K562 (cell line): ENCODE measurements at regions not wholly inside any gene's neighbourhood (a gene's known extent, or its start where the extent isn't known, plus 50 kb on each side); places are given as distances from the start of the nearest gene placed in this dataset.

Experiments used
- CEBPB ChIP-seq: fragments of 450-650 bp; IDR thresholded peaks from 2 replicates; pipeline ENCODE4 v1.6.1; 2016; ENCODE audit warnings: missing genetic modification characterization, missing compliant biosample characterization
- CREB1 ChIP-seq, 2 experiments: sonication (generic) in 1 of 2; formaldehyde crosslinking in 1 of 2; IDR thresholded peaks; 2 replicates each; pipeline versions ENCODE4 v1.6.1 to v1.8.0; 2012 to 2022; ENCODE audit warnings: inconsistent platforms in 1 of 2, mild to moderate bottlenecking in 1 of 2, missing genetic modification reagents in 1 of 2, moderate library complexity in 1 of 2
- HDAC2 ChIP-seq: fragments of 450-650 bp; IDR thresholded peaks from 2 replicates; pipeline ENCODE4 v1.6.1; 2016; ENCODE audit warnings: mild to moderate bottlenecking
- NCOR1 ChIP-seq: fragments of 450-650 bp; IDR thresholded peaks from 2 replicates; pipeline ENCODE4 v1.6.1; 2016; ENCODE audit warnings: mild to moderate bottlenecking, moderate library complexity
- NFATC3 ChIP-seq: fragments of 450-650 bp; IDR thresholded peaks from 2 replicates; pipeline ENCODE4 v1.6.1; 2017; ENCODE audit warnings: mild to moderate bottlenecking
- NFRKB ChIP-seq: fragments of 450-650 bp; IDR thresholded peaks from 2 replicates; pipeline ENCODE4 v1.6.1; 2016; ENCODE audit warnings: low read depth
- TAF1 ChIP-seq: IDR thresholded peaks from 2 replicates; pipeline ENCODE4 v1.6.1; 2011; ENCODE audit warnings: mild to moderate bottlenecking, low read length, moderate library complexity; ENCODE audit not compliant: insufficient read depth, control insufficient read depth, severe bottlenecking; ENCODE audit errors: extremely low read depth
- XRCC3 ChIP-seq: fragments of 450-650 bp; IDR thresholded peaks from 2 replicates; pipeline ENCODE4 v1.6.1; 2017; ENCODE audit warnings: mild to moderate bottlenecking, moderate library complexity
- ZKSCAN8 ChIP-seq: fragments of 200-800 bp; sonication (Bioruptor generic); IDR thresholded peaks from 2 replicates; pipeline ENCODE4 v1.6.1; 2016; ENCODE audit warnings: missing genetic modification characterization, missing compliant biosample characterization
- ZNF146 ChIP-seq: IDR thresholded peaks from one replicate; pipeline ENCODE4 v1.6.1; 2018; ENCODE audit warnings: missing compliant biosample characterization; ENCODE audit not compliant: unreplicated experiment
- TF ChIP-seq, protein P1 (sequence below): sonication (generic); formaldehyde crosslinking; IDR thresholded peaks from 2 replicates; pipeline ENCODE4 v1.9.0; 2022; ENCODE audit warnings: mild to moderate bottlenecking, missing genetic modification reagents
- TF ChIP-seq, protein P2 (sequence below): fragments of 450-650 bp; IDR thresholded peaks from 2 replicates; pipeline ENCODE4 v1.6.1; 2017; ENCODE audit warnings: antibody characterized with exemption, mild to moderate bottlenecking
- TF ChIP-seq, protein P3 (sequence below): IDR thresholded peaks from 2 replicates; pipeline ENCODE4 v1.6.1; 2016; ENCODE audit warnings: missing genetic modification characterization, missing compliant biosample characterization

DNA sequence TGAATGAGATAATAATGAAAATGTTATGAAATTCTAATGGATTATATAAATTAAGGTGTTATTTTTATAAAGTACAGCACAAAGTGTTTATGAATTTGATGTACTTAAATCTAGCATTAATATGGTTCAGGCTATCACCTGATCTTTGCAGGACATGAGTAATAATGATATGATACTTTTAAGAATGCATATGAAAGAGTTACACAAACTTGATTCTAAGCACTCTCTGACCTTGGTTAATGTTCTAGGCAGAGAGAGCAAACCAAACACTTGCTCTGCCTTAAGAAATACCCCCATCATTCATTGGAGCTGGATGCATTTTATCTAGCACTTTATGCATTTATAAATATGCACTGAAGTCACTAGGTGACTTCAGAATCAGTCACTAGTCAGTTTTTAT lies 942.2 kb upstream of the CDH8 start:
- TF ChIP-seq CREB1 (IDR thresholded peaks at IDR 0.05) = no peak
- TF ChIP-seq CREB1 (CRISPR knock-in tag; IDR thresholded peaks at IDR 0.05) = no peak
- TF ChIP-seq XRCC3 = no peak
- no peak for TF ChIP-seq HDAC2
- no peak for TF ChIP-seq NFRKB
- no peak for TF ChIP-seq NCOR1
- TF ChIP-seq ZNF146 (CRISPR knock-in tag) = no peak
- TF ChIP-seq, protein P1, sequence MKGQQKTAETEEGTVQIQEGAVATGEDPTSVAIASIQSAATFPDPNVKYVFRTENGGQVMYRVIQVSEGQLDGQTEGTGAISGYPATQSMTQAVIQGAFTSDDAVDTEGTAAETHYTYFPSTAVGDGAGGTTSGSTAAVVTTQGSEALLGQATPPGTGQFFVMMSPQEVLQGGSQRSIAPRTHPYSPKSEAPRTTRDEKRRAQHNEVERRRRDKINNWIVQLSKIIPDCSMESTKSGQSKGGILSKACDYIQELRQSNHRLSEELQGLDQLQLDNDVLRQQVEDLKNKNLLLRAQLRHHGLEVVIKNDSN (CRISPR knock-in tag) = no peak
- TF ChIP-seq CEBPB (tag) = no peak
- no peak for TF ChIP-seq ZKSCAN8 (CRISPR knock-in tag)
- TF ChIP-seq, protein P2, sequence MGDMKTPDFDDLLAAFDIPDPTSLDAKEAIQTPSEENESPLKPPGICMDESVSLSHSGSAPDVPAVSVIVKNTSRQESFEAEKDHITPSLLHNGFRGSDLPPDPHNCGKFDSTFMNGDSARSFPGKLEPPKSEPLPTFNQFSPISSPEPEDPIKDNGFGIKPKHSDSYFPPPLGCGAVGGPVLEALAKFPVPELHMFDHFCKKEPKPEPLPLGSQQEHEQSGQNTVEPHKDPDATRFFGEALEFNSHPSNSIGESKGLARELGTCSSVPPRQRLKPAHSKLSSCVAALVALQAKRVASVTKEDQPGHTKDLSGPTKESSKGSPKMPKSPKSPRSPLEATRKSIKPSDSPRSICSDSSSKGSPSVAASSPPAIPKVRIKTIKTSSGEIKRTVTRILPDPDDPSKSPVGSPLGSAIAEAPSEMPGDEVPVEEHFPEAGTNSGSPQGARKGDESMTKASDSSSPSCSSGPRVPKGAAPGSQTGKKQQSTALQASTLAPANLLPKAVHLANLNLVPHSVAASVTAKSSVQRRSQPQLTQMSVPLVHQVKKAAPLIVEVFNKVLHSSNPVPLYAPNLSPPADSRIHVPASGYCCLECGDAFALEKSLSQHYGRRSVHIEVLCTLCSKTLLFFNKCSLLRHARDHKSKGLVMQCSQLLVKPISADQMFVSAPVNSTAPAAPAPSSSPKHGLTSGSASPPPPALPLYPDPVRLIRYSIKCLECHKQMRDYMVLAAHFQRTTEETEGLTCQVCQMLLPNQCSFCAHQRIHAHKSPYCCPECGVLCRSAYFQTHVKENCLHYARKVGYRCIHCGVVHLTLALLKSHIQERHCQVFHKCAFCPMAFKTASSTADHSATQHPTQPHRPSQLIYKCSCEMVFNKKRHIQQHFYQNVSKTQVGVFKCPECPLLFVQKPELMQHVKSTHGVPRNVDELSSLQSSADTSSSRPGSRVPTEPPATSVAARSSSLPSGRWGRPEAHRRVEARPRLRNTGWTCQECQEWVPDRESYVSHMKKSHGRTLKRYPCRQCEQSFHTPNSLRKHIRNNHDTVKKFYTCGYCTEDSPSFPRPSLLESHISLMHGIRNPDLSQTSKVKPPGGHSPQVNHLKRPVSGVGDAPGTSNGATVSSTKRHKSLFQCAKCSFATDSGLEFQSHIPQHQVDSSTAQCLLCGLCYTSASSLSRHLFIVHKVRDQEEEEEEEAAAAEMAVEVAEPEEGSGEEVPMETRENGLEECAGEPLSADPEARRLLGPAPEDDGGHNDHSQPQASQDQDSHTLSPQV = no peak
- TF ChIP-seq TAF1 = no peak
- TF ChIP-seq, protein P3, sequence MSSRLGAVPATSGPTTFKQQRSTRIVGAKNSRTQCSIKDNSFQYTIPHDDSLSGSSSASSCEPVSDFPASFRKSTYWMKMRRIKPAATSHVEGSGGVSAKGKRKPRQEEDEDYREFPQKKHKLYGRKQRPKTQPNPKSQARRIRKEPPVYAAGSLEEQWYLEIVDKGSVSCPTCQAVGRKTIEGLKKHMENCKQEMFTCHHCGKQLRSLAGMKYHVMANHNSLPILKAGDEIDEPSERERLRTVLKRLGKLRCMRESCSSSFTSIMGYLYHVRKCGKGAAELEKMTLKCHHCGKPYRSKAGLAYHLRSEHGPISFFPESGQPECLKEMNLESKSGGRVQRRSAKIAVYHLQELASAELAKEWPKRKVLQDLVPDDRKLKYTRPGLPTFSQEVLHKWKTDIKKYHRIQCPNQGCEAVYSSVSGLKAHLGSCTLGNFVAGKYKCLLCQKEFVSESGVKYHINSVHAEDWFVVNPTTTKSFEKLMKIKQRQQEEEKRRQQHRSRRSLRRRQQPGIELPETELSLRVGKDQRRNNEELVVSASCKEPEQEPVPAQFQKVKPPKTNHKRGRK (tag) = no peak
- TF ChIP-seq NFATC3 = no peak
